ENCODE measurements at regions not wholly inside any gene's neighbourhood (a gene's known extent, or its start where the extent isn't known, plus 50 kb on each side); places are given as distances from the start of the nearest gene placed in this dataset.

DNA sequence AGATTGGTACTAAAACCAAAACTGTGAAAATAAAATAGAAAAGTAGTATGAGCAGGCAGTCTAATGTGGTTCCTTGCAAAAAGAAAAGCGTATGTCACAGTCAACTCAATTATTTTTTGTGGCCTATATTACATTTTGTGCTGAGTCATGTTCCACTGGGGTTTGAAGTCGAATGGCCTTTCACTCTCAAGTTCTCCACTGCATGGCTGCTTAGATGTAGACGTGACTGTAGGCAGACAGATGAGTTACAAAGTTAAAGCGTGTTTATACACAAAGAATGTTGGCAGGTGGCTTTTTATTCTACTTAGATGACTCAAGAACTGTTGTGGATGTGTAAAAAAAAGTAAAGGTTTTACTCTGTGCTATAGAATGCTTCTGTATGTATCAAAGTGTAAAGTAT, 133.9 kb downstream of the SLITRK6 start:
- TF ChIP-seq, protein P1, sequence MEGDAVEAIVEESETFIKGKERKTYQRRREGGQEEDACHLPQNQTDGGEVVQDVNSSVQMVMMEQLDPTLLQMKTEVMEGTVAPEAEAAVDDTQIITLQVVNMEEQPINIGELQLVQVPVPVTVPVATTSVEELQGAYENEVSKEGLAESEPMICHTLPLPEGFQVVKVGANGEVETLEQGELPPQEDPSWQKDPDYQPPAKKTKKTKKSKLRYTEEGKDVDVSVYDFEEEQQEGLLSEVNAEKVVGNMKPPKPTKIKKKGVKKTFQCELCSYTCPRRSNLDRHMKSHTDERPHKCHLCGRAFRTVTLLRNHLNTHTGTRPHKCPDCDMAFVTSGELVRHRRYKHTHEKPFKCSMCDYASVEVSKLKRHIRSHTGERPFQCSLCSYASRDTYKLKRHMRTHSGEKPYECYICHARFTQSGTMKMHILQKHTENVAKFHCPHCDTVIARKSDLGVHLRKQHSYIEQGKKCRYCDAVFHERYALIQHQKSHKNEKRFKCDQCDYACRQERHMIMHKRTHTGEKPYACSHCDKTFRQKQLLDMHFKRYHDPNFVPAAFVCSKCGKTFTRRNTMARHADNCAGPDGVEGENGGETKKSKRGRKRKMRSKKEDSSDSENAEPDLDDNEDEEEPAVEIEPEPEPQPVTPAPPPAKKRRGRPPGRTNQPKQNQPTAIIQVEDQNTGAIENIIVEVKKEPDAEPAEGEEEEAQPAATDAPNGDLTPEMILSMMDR (IDR thresholded peaks at IDR 0.05): no peak
- no peak for TF ChIP-seq EZH2 (IDR thresholded peaks at IDR 0.05; ENCODE audit: borderline replicate concordance, insufficient read depth, low read depth, low read length, poor library complexity, severe bottlenecking)

All from B cell (primary cell).